IMR-90 (cell line): ENCODE measurements at regions not wholly inside any gene's neighbourhood (a gene's known extent, or its start where the extent isn't known, plus 50 kb on each side); places are given as distances from the start of the nearest gene placed in this dataset.

Experiments used
- ATAC-seq: fragments of 200-7000 bp; cut with Tn5 transposase; 2 replicates; pipeline ENCODE4 v1.9.1; 2020; ENCODE audit warnings: low read depth, mild to moderate bottlenecking, moderate library complexity
- BruUV-seq: library from RNA; stranded (reverse); fragments of 400-500 nt; replicated peaks from 2 replicates; lab custom pipeline; 2021; lab: Mats Ljungman, UMichigan
- CTCF ChIA-PET: fragments of 300-600 bp; formaldehyde crosslinking; extraction: SDS; loops from one replicate; lab custom pipeline; 2021; ENCODE audit warnings: antibody characterized with exemption; lab: Yijun Ruan, JAX
- POLR2A ChIA-PET: fragments of 300-600 bp; sonication (Branson Sonifier 250); formaldehyde crosslinking; loops from one replicate; lab custom pipeline; 2022; ENCODE audit warnings: antibody characterized with exemption; ENCODE audit not compliant: unreplicated experiment; lab: Charles Lee
- DNase-seq: peaks from one replicate; pipeline ENCODE4 v3.0.0; 2013
- H2AFZ ChIP-seq: replicated peaks from 2 replicates; pipeline ENCODE3; 2013; ENCODE audit warnings: low read length, mild to moderate bottlenecking; ENCODE audit not compliant: poor library complexity
- H2AK5ac ChIP-seq: 2 replicates; pipeline ENCODE4 v1.6.1; 2013; ENCODE audit warnings: low read depth, low read length, inconsistent platforms
- H2AK9ac ChIP-seq: replicated peaks from 2 replicates; pipeline ENCODE3; 2013; ENCODE audit warnings: mild to moderate bottlenecking, low read depth, low read length, moderate library complexity; ENCODE audit not compliant: poor library complexity
- H2BK120ac ChIP-seq: 2 replicates; pipeline ENCODE4 v1.6.1; 2013; ENCODE audit warnings: low read depth, low read length, inconsistent platforms
- H2BK15ac ChIP-seq: 3 replicates; pipeline ENCODE4 v1.6.1; 2013; ENCODE audit warnings: low read depth, low read length, inconsistent platforms
- H2BK20ac ChIP-seq: 2 replicates; pipeline ENCODE4 v1.6.1; 2013; ENCODE audit warnings: low read depth, mild to moderate bottlenecking, inconsistent platforms, low read length, moderate library complexity
- H2BK5ac ChIP-seq: 2 replicates; pipeline ENCODE4 v1.6.1; 2013; ENCODE audit warnings: mild to moderate bottlenecking, low read depth, low read length, inconsistent platforms; ENCODE audit not compliant: poor library complexity, severe bottlenecking
- H3K14ac ChIP-seq: replicated peaks from 2 replicates; pipeline ENCODE4 v1.6.1; 2013; ENCODE audit warnings: low read depth, low read length, inconsistent platforms
- H3K18ac ChIP-seq: 2 replicates; pipeline ENCODE4 v1.6.1; 2013; ENCODE audit warnings: low read depth, low read length, control low read depth
- H3K23ac ChIP-seq: 2 replicates; pipeline ENCODE4 v1.6.1; 2013; ENCODE audit warnings: low read depth, low read length, inconsistent platforms
- H3K27ac ChIP-seq: 2 replicates; pipeline ENCODE4 v1.5.1; 2013; ENCODE audit warnings: mild to moderate bottlenecking, control low read depth, low read length; ENCODE audit not compliant: insufficient read depth
- H3K27me3 ChIP-seq: 2 replicates; pipeline ENCODE4 v1.6.1; 2013; ENCODE audit warnings: low read length; ENCODE audit not compliant: control insufficient read depth, insufficient read depth
- H3K36me3 ChIP-seq: 2 replicates; pipeline ENCODE4 v1.6.1; 2013; ENCODE audit warnings: low read length, mixed read lengths; ENCODE audit not compliant: control insufficient read depth, insufficient read depth
- H3K4ac ChIP-seq: 2 replicates; pipeline ENCODE4 v1.6.1; 2013; ENCODE audit warnings: low read depth, low read length, inconsistent platforms
- H3K4me1 ChIP-seq: 2 replicates; pipeline ENCODE4 v1.6.1; 2013; ENCODE audit warnings: low read length, mixed read lengths; ENCODE audit not compliant: control insufficient read depth, insufficient read depth
- H3K4me2 ChIP-seq: 2 replicates; pipeline ENCODE4 v1.6.1; 2013; ENCODE audit warnings: low read depth, mild to moderate bottlenecking, control low read depth, low read length, moderate library complexity
- H3K4me3 ChIP-seq: 2 replicates; pipeline ENCODE4 v1.5.1; 2013; ENCODE audit warnings: low read depth, mild to moderate bottlenecking, control low read depth, low read length, moderate library complexity; ENCODE audit not compliant: insufficient read depth
- H3K56ac ChIP-seq: 2 replicates; pipeline ENCODE4 v1.6.1; 2013; ENCODE audit warnings: low read length, inconsistent platforms; ENCODE audit not compliant: insufficient read depth; ENCODE audit errors: extremely low read depth
- H3K79me1 ChIP-seq, 2 experiments: 2 replicates each; pipeline ENCODE4 v1.6.1; 2013; ENCODE audit warnings: low read length in 2 of 2, inconsistent platforms in 1 of 2, low read depth in 1 of 2
- H3K9ac ChIP-seq: 2 replicates; pipeline ENCODE4 v1.6.1; 2013; ENCODE audit warnings: low read depth, low read length, control low read depth
- H3K9me1 ChIP-seq: 2 replicates; pipeline ENCODE4 v1.6.1; 2013; ENCODE audit warnings: low read length, inconsistent platforms; ENCODE audit not compliant: insufficient read depth
- H3K9me3 ChIP-seq: 2 replicates; pipeline ENCODE4 v1.6.1; 2013; ENCODE audit warnings: low read length; ENCODE audit not compliant: control insufficient read depth, insufficient read depth
- H4K20me1 ChIP-seq: 2 replicates; pipeline ENCODE4 v1.6.1; 2013; ENCODE audit warnings: low read length, inconsistent platforms; ENCODE audit not compliant: insufficient read depth
- H4K5ac ChIP-seq: 2 replicates; pipeline ENCODE4 v1.6.1; 2013; ENCODE audit warnings: mild to moderate bottlenecking, low read depth, low read length, control low read depth
- H4K8ac ChIP-seq, 2 experiments: 2 replicates each; pipeline ENCODE4 v1.6.1; 2013; ENCODE audit warnings: low read depth in 2 of 2, low read length in 2 of 2, control low read depth in 1 of 2, inconsistent platforms in 1 of 2
- H4K91ac ChIP-seq: 2 replicates; pipeline ENCODE4 v1.6.1; 2013; ENCODE audit warnings: low read depth, low read length, inconsistent platforms; ENCODE audit not compliant: insufficient read depth
- BHLHE40 ChIP-seq: fragments of 150-350 bp; IDR thresholded peaks from 2 replicates; pipeline ENCODE4 v1.6.1; 2016; ENCODE audit warnings: mild to moderate bottlenecking, low read depth, low read length
- CEBPB ChIP-seq: IDR thresholded peaks from 2 replicates; pipeline ENCODE4 v1.6.1; 2012; ENCODE audit warnings: low read depth, low read length, improper control_type of control experiment
- FOS ChIP-seq: fragments of 150-350 bp; IDR thresholded peaks from 2 replicates; pipeline ENCODE4 v1.6.1; 2016; ENCODE audit warnings: low read depth, low read length
- MAZ ChIP-seq: IDR thresholded peaks from 2 replicates; pipeline ENCODE4 v1.6.1; 2012; ENCODE audit warnings: low read depth, mild to moderate bottlenecking, low read length, improper control_type of control experiment, moderate library complexity, borderline replicate concordance
- NFE2L2 ChIP-seq: fragments of 150-350 bp; IDR thresholded peaks from 2 replicates; pipeline ENCODE4 v1.6.1; 2016; ENCODE audit warnings: low read depth, mild to moderate bottlenecking, low read length
- RAD21 ChIP-seq: IDR thresholded peaks from 2 replicates; pipeline ENCODE4 v1.6.1; 2012; ENCODE audit warnings: low read length, improper control_type of control experiment
- SMC3 ChIP-seq: fragments of 150-350 bp; IDR thresholded peaks from 2 replicates; pipeline ENCODE4 v1.6.1; 2016; ENCODE audit warnings: low read depth, mild to moderate bottlenecking, antibody characterized with exemption, low read length, moderate library complexity
- WGBS, 2 experiments: methylation state at CpG; one replicate each; pipeline versions ENCODE4 v1.1.5 to v1.1.7; 2013; ENCODE audit warnings: missing lambda C conversion rate in 2 of 2; ENCODE audit not compliant: insufficient read length in 1 of 2; ENCODE audit errors: extremely low coverage in 2 of 2; 5-methylcytosine and 5-hydroxymethylcytosine counted together
- dilution Hi-C: fragments of 300-500 bp; cut with HindIII; formaldehyde crosslinking; loops from one replicate; pipeline ENCODE4 v1.14.3; 2018; ENCODE audit warnings: low sequenced_read_pairs; ENCODE audit not compliant: unreplicated experiment
- in situ Hi-C: fragments of 300-500 bp; cut with MboI; formaldehyde crosslinking; loops from 3 replicates; pipeline ENCODE4 v1.14.3; 2019; ENCODE audit warnings: low sequenced_read_pairs, inconsistent platforms, mixed read lengths
- intact Hi-C: fragments of 100-400 bp; cut with micrococcal nuclease; formaldehyde crosslinking; loops from 2 replicates; pipeline ENCODE4 v1.10.0; 2022

DNA sequence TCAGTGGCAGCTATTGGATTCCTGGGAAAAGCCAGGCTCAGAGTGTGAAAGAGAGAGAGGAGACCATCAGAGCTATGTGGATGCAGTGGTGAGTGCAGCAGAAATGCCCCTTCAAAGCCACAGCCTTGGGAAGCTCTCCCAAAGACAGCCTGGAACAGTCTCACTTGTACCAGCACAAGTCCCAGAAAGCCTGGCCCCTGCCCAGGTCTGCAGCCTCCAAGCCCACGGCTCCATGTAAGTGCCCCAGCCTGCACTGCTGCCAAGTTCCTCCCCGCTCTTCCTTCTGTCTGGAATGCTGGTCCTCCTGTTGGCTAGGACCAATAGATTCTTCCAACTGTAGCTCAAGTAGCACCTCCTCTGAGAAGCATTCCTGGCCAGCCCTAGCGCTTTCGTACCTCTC lies 539.7 kb downstream of the MIAT start:
- Histone ChIP-seq H3K79me1 (no peaks in the 10 kb centered on the region), H2AK5ac (no peak overlapping the region), H4K5ac (no peak overlapping the region), H3K4me1 (peaks cover 1% of the 10 kb centered on the region; the same call in 1 of the 2 replicates), H2AFZ (no peak overlapping the region), H4K8ac (no peak overlapping the region), H2BK120ac (no peak overlapping the region), H2BK5ac (no peak overlapping the region), H3K4me2 (no peak overlapping the region), H3K9me3 (peaks cover 5% of the 10 kb centered on the region), H4K91ac (no peak overlapping the region), H3K4me3 (no peak overlapping the region), H3K18ac (no peak overlapping the region), H3K9me1 (peaks cover 2% of the 10 kb centered on the region; the same call in 1 of the 2 replicates), H2AK9ac (no peak overlapping the region), H3K56ac (no peak overlapping the region), H3K27me3 (peaks cover 48% of the 10 kb centered on the region), H3K36me3 (no peaks in the 10 kb centered on the region), H2BK15ac (no peak overlapping the region), H3K9ac (no peak overlapping the region), H4K20me1 (no peaks in the 10 kb centered on the region), H3K23ac (no peak overlapping the region), H3K4ac (no peak overlapping the region), H2BK20ac (no peak overlapping the region), H3K14ac (no peak overlapping the region), H3K27ac (no peak overlapping the region)
- ATAC-seq (no peak), DNase-seq (no peak)
- in situ Hi-C loops (no loop called here), intact Hi-C loops (no loop called here), dilution Hi-C loops (no loop called here)
- no TSS peak for BruUV-seq
- WGBS, 2 experiments: no CpG with 5 or more reads among the region's 4 CpGs
- ChIA-PET POLR2A (no interaction called here), CTCF (no interaction called here)
- TF ChIP-seq BHLHE40: no peak
- no peak for TF ChIP-seq RAD21
- TF ChIP-seq CEBPB: no peak
- no peak for TF ChIP-seq FOS
- no peak for TF ChIP-seq SMC3
- no peak for TF ChIP-seq MAZ
- no peak for TF ChIP-seq NFE2L2
